Epithelial cell of esophagus (primary cell): ENCODE measurements at regions not wholly inside any gene's neighbourhood (a gene's known extent, or its start where the extent isn't known, plus 50 kb on each side); places are given as distances from the start of the nearest gene placed in this dataset.

Experiments
- DNase-seq: peaks from one replicate; pipeline ENCODE4 v3.0.0; 2010; ENCODE audit warnings: low read depth
- H3K4me3 ChIP-seq: 2 replicates; pipeline ENCODE4 v1.5.1; 2011; ENCODE audit warnings: mild to moderate bottlenecking, low read length, control low read depth
- TF ChIP-seq, protein P1 (sequence below): IDR thresholded peaks from 2 replicates; pipeline ENCODE4 v1.5.1; 2011; ENCODE audit warnings: low read depth, mild to moderate bottlenecking, low read length, control low read depth, inconsistent platforms; ENCODE audit not compliant: insufficient read depth; ENCODE audit errors: missing control alignments

DNA sequence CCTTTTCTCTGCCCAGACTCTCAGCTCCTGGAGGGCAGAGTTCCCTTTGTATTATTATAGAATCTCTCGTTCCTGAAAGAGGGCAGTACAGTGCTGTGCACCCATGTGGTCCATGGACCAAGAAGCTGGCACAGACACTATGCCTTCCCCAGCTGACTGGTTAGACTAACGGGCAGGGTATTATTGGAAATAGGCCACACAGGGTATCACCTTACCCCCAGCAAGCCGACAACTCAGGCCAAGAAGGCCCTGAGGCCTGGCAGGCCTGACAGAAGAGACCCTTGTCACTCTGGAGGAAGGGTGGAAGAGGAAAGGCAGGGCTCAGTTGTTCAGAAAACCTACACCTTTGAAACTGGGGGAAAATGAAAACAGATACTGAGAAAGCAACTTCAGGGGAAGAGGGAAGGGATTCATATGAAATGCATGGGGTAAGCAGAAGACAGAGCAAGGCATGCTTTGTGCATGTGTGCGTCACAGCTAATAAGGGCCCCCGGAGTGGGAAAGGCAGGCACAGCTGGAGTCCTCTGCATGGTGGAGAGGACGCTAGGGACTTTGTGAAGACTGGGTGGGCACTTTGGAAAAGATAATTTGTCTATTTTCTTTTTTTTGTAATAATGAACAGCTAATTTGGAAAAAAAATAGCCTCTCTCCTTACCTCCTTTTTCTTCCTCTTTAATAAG is 476.8 kb upstream of the CELF4 start:
- TF ChIP-seq, protein P1, sequence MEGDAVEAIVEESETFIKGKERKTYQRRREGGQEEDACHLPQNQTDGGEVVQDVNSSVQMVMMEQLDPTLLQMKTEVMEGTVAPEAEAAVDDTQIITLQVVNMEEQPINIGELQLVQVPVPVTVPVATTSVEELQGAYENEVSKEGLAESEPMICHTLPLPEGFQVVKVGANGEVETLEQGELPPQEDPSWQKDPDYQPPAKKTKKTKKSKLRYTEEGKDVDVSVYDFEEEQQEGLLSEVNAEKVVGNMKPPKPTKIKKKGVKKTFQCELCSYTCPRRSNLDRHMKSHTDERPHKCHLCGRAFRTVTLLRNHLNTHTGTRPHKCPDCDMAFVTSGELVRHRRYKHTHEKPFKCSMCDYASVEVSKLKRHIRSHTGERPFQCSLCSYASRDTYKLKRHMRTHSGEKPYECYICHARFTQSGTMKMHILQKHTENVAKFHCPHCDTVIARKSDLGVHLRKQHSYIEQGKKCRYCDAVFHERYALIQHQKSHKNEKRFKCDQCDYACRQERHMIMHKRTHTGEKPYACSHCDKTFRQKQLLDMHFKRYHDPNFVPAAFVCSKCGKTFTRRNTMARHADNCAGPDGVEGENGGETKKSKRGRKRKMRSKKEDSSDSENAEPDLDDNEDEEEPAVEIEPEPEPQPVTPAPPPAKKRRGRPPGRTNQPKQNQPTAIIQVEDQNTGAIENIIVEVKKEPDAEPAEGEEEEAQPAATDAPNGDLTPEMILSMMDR: no peak
- DNase-seq: no peak
- H3K4me3 ChIP-seq: no peak overlapping the region

DNA sequence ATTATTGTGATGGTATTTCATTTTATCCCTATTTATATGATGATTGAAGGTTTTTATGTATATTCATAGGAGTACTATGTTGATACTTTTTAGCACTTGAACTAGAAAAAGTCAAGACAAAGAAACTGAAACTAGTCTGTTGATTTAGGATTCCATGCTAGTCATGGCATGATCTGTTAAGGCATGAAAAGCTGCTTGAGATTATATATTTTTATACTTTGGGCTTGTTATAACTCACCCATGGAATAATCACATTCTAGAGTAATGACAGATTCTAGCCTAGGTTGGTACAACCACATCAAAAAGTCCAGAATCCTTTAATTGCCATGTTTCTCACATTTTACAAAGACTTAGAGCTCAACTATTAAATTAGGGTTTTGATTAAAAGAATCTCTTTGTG is 472.6 kb upstream of the CELF4 start:
- no peak overlapping the region for H3K4me3 ChIP-seq
- DNase-seq: peak; percentile 64
- TF ChIP-seq, protein P1: no peak

DNA sequence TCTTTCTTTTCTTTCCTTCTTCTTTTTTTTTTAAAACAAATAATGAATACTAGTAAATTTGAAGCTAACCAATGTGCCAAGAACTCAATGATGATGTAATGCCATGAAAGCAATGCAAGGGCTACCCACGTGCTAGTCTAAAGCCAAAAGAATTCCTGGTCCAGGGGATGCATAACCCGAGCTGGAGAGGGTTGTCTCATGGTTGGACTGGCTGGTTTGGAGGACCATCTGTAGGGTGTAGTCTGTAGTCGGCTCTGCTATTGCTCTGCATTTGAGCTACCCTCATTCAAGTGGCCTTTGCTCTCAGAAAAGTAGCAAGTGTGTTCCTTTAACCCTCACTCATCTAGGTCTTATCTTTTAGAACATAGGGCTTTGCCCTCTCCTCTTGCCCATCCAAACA is 469.6 kb upstream of the CELF4 start:
- TF ChIP-seq, protein P1: no peak
- H3K4me3 ChIP-seq: no peak overlapping the region
- no peak for DNase-seq

DNA sequence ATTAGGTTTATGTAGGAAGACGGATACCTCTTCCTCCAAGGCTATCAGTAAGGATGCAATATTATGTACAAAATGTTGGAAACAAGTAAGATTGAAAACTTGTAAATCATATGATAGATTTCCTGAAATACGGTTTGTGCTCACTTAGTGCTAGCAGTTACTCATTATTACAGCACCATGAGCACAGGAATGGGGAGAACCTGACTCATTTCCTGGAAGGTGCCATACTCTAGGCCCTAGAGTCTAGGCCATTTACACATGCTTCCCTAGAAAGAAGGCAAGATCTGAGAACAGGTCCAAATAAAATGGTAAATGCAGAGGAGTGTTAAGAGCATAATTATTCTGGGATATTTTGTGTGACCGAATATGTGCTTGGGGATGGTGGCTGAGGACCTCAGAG is 467.7 kb upstream of the CELF4 start:
- peak; percentile 70 for DNase-seq
- no peak overlapping the region for H3K4me3 ChIP-seq
- TF ChIP-seq, protein P1: no peak

DNA sequence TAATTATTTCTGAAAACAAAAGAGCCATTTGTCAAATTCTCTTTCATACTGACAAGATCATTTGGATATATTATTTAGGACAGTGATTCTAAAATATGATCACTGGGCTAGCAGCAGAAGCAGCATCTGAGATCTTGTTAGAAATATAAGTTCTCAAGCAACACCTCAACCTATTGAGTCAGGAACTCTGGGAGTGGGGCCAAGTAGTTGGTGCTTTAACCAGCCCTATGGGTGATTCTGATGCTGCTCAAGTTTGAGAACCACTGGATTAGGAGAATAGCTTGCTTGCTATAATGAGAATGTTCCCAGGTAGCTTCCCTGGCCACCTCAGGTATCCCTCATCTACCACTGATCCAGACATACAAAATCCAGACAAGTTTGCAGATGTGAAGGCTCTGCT is 466.9 kb upstream of the CELF4 start:
- no peak overlapping the region for H3K4me3 ChIP-seq
- TF ChIP-seq, protein P1: no peak
- peak; percentile 39 for DNase-seq

DNA sequence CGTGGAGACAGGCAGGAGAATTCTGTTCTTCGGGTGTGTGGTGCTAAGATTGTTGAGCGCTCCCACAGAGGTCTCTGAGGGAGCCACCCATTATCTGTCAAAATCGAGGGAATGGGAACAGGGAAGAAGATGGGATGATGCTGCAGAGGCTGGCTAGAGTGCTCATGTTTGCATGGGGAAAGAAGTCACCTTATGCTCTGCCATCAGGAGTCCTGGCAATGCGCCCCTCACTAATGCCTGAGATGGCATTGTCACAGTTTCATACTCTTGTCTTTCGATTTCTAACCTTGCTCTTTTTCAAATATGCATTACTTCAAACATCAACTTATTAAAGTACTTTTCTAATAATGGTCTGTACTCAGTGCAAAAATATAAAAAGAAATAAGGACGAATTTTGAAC is 463.3 kb upstream of the CELF4 start:
- DNase-seq: no peak
- no peak overlapping the region for H3K4me3 ChIP-seq
- TF ChIP-seq, protein P1: no peak

DNA sequence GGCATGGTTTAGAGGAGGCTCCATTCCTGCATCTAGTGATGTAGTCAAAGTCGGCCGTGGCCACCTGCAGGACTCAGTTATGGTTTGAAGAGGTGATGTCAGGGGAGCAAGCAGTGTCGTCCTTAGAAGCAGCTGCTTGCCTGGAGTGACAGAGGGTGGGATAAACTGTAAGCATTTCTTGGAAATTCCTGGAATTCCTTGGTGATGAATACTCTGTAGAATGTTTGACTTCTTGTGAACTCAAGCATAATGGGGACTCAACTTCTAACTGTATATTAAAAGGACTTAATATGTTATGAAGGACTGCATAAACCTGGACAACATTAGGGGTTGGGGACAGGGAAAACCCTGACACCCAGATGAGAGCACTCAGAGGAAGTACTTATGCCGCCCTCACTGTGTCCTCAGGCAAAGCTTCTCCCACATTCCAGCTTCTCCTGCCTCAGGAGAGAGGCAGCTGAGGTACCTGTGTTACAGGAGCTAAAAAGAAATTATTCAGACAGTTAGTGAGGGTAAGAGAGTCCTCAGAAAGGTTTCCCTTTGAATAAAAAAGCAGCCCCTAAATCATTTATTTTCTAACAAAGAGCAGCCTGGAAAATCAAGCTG is 459.9 kb upstream of the CELF4 start:
- TF ChIP-seq, protein P1: no peak
- H3K4me3 ChIP-seq: no peak overlapping the region
- no peak for DNase-seq
